Body of pancreas (tissue), 4 donors: ENCODE measurements at regions not wholly inside any gene's neighbourhood (a gene's known extent, or its start where the extent isn't known, plus 50 kb on each side); places are given as distances from the start of the nearest gene placed in this dataset.

Experiments
- POLR2A ChIP-seq, 3 donors: fragments of 450-650 bp; IDR thresholded peaks; one replicate each; pipeline ENCODE4 v1.6.1; 2016; ENCODE audit warnings: antibody characterized with exemption in 3 of 3, mild to moderate bottlenecking in 2 of 3
- TF ChIP-seq, protein P1 (sequence below), 7 experiments: fragments of 450-650 bp in 4 of 7; fragments of 200-600 bp in 3 of 7; sonication (generic) in 3 of 7; IDR thresholded peaks; one replicate each; pipeline ENCODE4 v1.5.1; 2016 to 2019; ENCODE audit warnings: antibody characterized with exemption in 7 of 7

DNA sequence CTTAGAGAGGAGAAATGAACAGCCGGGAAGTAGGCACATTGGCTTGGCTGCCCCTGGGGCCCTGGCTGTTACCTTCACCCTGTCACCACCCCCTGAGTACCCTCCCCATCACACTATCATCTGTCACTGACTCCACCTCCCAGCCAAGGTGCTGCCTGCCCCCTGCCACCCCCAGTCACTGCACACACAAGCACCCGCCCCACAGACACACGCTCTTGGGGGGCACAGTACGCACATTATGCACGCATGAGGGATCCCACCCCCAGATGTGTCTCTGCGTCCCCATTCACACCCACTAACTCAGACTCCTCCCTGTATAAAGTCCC, 223.3 kb downstream of the PTPRU start:
- TF ChIP-seq, protein P1, sequence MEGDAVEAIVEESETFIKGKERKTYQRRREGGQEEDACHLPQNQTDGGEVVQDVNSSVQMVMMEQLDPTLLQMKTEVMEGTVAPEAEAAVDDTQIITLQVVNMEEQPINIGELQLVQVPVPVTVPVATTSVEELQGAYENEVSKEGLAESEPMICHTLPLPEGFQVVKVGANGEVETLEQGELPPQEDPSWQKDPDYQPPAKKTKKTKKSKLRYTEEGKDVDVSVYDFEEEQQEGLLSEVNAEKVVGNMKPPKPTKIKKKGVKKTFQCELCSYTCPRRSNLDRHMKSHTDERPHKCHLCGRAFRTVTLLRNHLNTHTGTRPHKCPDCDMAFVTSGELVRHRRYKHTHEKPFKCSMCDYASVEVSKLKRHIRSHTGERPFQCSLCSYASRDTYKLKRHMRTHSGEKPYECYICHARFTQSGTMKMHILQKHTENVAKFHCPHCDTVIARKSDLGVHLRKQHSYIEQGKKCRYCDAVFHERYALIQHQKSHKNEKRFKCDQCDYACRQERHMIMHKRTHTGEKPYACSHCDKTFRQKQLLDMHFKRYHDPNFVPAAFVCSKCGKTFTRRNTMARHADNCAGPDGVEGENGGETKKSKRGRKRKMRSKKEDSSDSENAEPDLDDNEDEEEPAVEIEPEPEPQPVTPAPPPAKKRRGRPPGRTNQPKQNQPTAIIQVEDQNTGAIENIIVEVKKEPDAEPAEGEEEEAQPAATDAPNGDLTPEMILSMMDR (IDR thresholded peaks at IDR 0.05), result no peak
- no peak for TF ChIP-seq POLR2A (IDR thresholded peaks at IDR 0.05)
